Neural progenitor cell (in vitro differentiated cells): ENCODE measurements at regions not wholly inside any gene's neighbourhood (a gene's known extent, or its start where the extent isn't known, plus 50 kb on each side); places are given as distances from the start of the nearest gene placed in this dataset.

ENCODE experiments used
- CTCF ChIP-seq: fragments of 200-600 bp; sonication (generic); IDR thresholded peaks from 2 replicates; pipeline ENCODE4 v1.5.1; 2017; ENCODE audit warnings: antibody characterized with exemption, mild to moderate bottlenecking
- EZH2 ChIP-seq: fragments of 200-600 bp; sonication (generic); IDR thresholded peaks from 2 replicates; pipeline ENCODE4 v1.6.1; 2017; ENCODE audit warnings: antibody characterized with exemption, mild to moderate bottlenecking, moderate library complexity
- EZH2phosphoT487 ChIP-seq: fragments of 200-600 bp; sonication (generic); IDR thresholded peaks from 2 replicates; pipeline ENCODE4 v1.6.1; 2017; ENCODE audit warnings: antibody characterized with exemption

DNA sequence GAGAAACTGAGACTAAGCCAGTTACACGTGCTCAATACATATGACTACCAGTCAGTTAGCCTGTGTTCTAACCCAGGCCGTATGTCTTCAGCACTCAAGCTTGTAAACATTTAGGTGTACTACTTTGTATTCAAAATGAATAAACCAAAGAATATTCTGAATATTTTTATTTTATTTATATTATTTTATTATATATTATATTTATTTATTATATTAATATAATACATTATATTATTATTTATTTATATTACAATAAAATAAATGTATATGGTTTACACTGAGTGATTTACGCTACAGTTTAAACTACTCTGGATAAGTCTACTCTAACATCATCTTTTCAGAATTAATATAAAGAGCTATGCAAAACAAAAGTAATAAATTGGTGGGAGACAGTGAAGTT lies 691.5 kb downstream of the CENPC start:
- no peak for TF ChIP-seq CTCF
- TF ChIP-seq EZH2, result no peak
- TF ChIP-seq EZH2phosphoT487, result no peak
